Osteoblast (primary cell): ENCODE measurements at regions not wholly inside any gene's neighbourhood (a gene's known extent, or its start where the extent isn't known, plus 50 kb on each side); places are given as distances from the start of the nearest gene placed in this dataset.

Experiments
- DNase-seq: peaks from one replicate; pipeline ENCODE4 v3.0.0; 2011; ENCODE audit warnings: low spot score, mixed read lengths; ENCODE audit not compliant: insufficient read length; ENCODE audit errors: missing footprints
- H2AFZ ChIP-seq: 2 replicates; pipeline ENCODE4 v1.6.0; 2011; ENCODE audit warnings: mild to moderate bottlenecking, low read length
- H3K27ac ChIP-seq: 2 replicates; pipeline ENCODE4 v1.5.1; 2011; ENCODE audit warnings: mild to moderate bottlenecking, low read depth, low read length, moderate library complexity
- H3K27me3 ChIP-seq: 2 replicates; pipeline ENCODE4 v1.6.0; 2012; ENCODE audit warnings: mild to moderate bottlenecking, control low read depth, inconsistent platforms, low read length, moderate library complexity; ENCODE audit not compliant: insufficient read depth
- H3K36me3 ChIP-seq: 2 replicates; pipeline ENCODE4 v1.5.1; 2011; ENCODE audit warnings: mild to moderate bottlenecking, low read length, control low read depth, moderate library complexity; ENCODE audit not compliant: insufficient read depth
- H3K4me1 ChIP-seq: 2 replicates; pipeline ENCODE4 v1.5.1; 2011; ENCODE audit warnings: mild to moderate bottlenecking, low read length, control low read depth, moderate library complexity; ENCODE audit not compliant: insufficient read depth
- H3K4me2 ChIP-seq: 2 replicates; pipeline ENCODE4 v1.6.0; 2011; ENCODE audit warnings: mild to moderate bottlenecking, low read length; ENCODE audit not compliant: insufficient read depth
- H3K4me3 ChIP-seq: fragments of 200-600 bp; sonication (generic); 3 replicates; pipeline ENCODE4 v1.5.1; 2012; ENCODE audit warnings: mild to moderate bottlenecking, low read length, inconsistent platforms; ENCODE audit not compliant: insufficient read depth
- H3K79me2 ChIP-seq: 2 replicates; pipeline ENCODE4 v1.6.0; 2012; ENCODE audit warnings: mild to moderate bottlenecking, low read length, control low read depth, inconsistent platforms; ENCODE audit not compliant: insufficient read depth
- H3K9me3 ChIP-seq: 2 replicates; pipeline ENCODE4 v1.5.1; 2011; ENCODE audit warnings: low read depth, low read length, control low read depth
- H4K20me1 ChIP-seq: 2 replicates; pipeline ENCODE4 v1.6.0; 2012; ENCODE audit warnings: mild to moderate bottlenecking, low read length, control low read depth; ENCODE audit not compliant: insufficient read depth
- CTCF ChIP-seq: IDR thresholded peaks from 2 replicates; pipeline ENCODE4 v1.5.1; 2011; ENCODE audit warnings: mild to moderate bottlenecking, low read depth, low read length, moderate library complexity; ENCODE audit errors: extremely low read depth

GRCh38 chr12:86827409-86827808 is 571.2 kb upstream of the MGAT4C start:
- no peaks in the 10 kb centered on the region for H3K27me3 ChIP-seq
- no peaks in the 10 kb centered on the region for H3K4me1 ChIP-seq
- DNase-seq: no peak
- H3K79me2 ChIP-seq: no peaks in the 10 kb centered on the region
- H3K9me3 ChIP-seq: no peaks in the 10 kb centered on the region
- no peak overlapping the region for H3K4me2 ChIP-seq
- TF ChIP-seq CTCF: no peak
- no peak overlapping the region for H3K27ac ChIP-seq
- H3K36me3 ChIP-seq: no peaks in the 10 kb centered on the region
- no peak overlapping the region for H2AFZ ChIP-seq
- no peak overlapping the region for H3K4me3 ChIP-seq
- no peaks in the 10 kb centered on the region for H4K20me1 ChIP-seq

- Histone ChIP-seq H3K36me3 (no peaks in the 10 kb centered on the region), H3K79me2 (no peaks in the 10 kb centered on the region), H3K4me1 (no peaks in the 10 kb centered on the region), H2AFZ (no peak overlapping the region), H3K27ac (no peak overlapping the region), H3K4me3 (no peak overlapping the region), H3K9me3 (no peaks in the 10 kb centered on the region), H3K27me3 (no peaks in the 10 kb centered on the region), H4K20me1 (no peaks in the 10 kb centered on the region), H3K4me2 (no peak overlapping the region)
- DNase-seq: no peak
- no peak for TF ChIP-seq CTCF
These were observed 569.9 kb upstream of the MGAT4C start for GRCh38 chr12:86826051-86826450.

GRCh38 chr12:86801439-86801838 is 545.2 kb upstream of the MGAT4C start:
- no peak overlapping the region for H2AFZ ChIP-seq
- no peaks in the 10 kb centered on the region for H3K36me3 ChIP-seq
- no peak for TF ChIP-seq CTCF
- H3K4me1 ChIP-seq: no peaks in the 10 kb centered on the region
- H3K4me3 ChIP-seq: no peak overlapping the region
- no peak overlapping the region for H3K4me2 ChIP-seq
- no peak for DNase-seq
- H3K27ac ChIP-seq: no peak overlapping the region
- no peaks in the 10 kb centered on the region for H3K9me3 ChIP-seq
- no peaks in the 10 kb centered on the region for H3K79me2 ChIP-seq
- no peaks in the 10 kb centered on the region for H4K20me1 ChIP-seq
- no peaks in the 10 kb centered on the region for H3K27me3 ChIP-seq

GRCh38 chr12:86799616-86800015 is 543.4 kb upstream of the MGAT4C start:
- H3K27ac ChIP-seq: no peak overlapping the region
- no peak overlapping the region for H2AFZ ChIP-seq
- no peak for TF ChIP-seq CTCF
- no peak overlapping the region for H3K4me2 ChIP-seq
- no peaks in the 10 kb centered on the region for H3K4me1 ChIP-seq
- no peak overlapping the region for H3K4me3 ChIP-seq
- no peak for DNase-seq
- no peaks in the 10 kb centered on the region for H3K36me3 ChIP-seq
- H3K27me3 ChIP-seq: no peaks in the 10 kb centered on the region
- H3K79me2 ChIP-seq: no peaks in the 10 kb centered on the region
- H3K9me3 ChIP-seq: no peaks in the 10 kb centered on the region
- H4K20me1 ChIP-seq: no peaks in the 10 kb centered on the region
